HepG2 (cell line): ENCODE measurements at regions not wholly inside any gene's neighbourhood (a gene's known extent, or its start where the extent isn't known, plus 50 kb on each side); places are given as distances from the start of the nearest gene placed in this dataset.

ENCODE experiments used
- ATAC-seq: fragments of 200-7000 bp; cut with Tn5 transposase; 3 replicates; pipeline ENCODE4 v1.9.1; 2020; ENCODE audit warnings: mild to moderate bottlenecking, moderate library complexity
- BruUV-seq: library from RNA; stranded (reverse); fragments of 400-500 nt; replicated peaks from 2 replicates; lab custom pipeline; 2021; lab: Mats Ljungman, UMichigan
- CTCF ChIA-PET: fragments of 300-600 bp; formaldehyde crosslinking; extraction: SDS; loops from one replicate; lab custom pipeline; 2021; ENCODE audit warnings: low total read pairs, inconsistent platforms, low intra/inter-chr PET ratio; lab: Yijun Ruan, JAX
- POLR2A ChIA-PET: fragments of 350-600 bp; sonication (Branson Sonifier 250); formaldehyde crosslinking; loops from one replicate; lab custom pipeline; 2020; ENCODE audit warnings: antibody characterized with exemption, inconsistent platforms; lab: Yijun Ruan, JAX
- DNase-seq: peaks from one replicate; pipeline ENCODE4 v3.0.0-alpha.2; 2015; ENCODE audit warnings: low spot score
- FAIRE-seq: peaks from 3 replicates; lab custom pipeline; 2011; peaks lifted over from hg19 to GRCh38; lab: Jason Lieb, UNC
- H2AFZ ChIP-seq: one replicate; pipeline ENCODE4 v1.6.1; 2011; ENCODE audit warnings: low read length, inconsistent platforms
- H3K27ac ChIP-seq: fragments of 300-600 bp; 3 replicates; pipeline ENCODE4 v1.8.0; 2011; ENCODE audit warnings: mixed run types, mild to moderate bottlenecking, mixed read lengths, low read length, inconsistent platforms; ENCODE audit not compliant: insufficient read depth; ENCODE audit errors: extremely low read length
- H3K27me3 ChIP-seq, 2 experiments: fragments of 200-600 bp in 1 of 2; 2 replicates in 1 of 2; 3 replicates in 1 of 2; pipeline versions ENCODE4 v1.6.0 to v1.8.0; 2011; ENCODE audit warnings: low read length in 2 of 2, mild to moderate bottlenecking in 2 of 2, moderate library complexity in 2 of 2, inconsistent platforms in 1 of 2; ENCODE audit not compliant: insufficient read depth in 2 of 2, control insufficient read depth in 1 of 2
- H3K36me3 ChIP-seq, 2 experiments: fragments of 200-600 bp in 1 of 2; replicated peaks in 1 of 2; 2 replicates in 1 of 2; 3 replicates in 1 of 2; pipeline versions ENCODE4 v1.5.1 to v1.8.0; 2011; ENCODE audit warnings: low read length in 2 of 2, inconsistent platforms in 1 of 2; ENCODE audit not compliant: insufficient read depth in 2 of 2, control insufficient read depth in 1 of 2
- H3K4me1 ChIP-seq: 2 replicates; pipeline ENCODE4 v1.5.1; 2012; ENCODE audit warnings: low read length, inconsistent platforms; ENCODE audit not compliant: insufficient read depth
- H3K4me2 ChIP-seq: 2 replicates; pipeline ENCODE4 v1.6.0; 2011; ENCODE audit warnings: low read depth, low read length, inconsistent platforms
- H3K4me3 ChIP-seq, 3 experiments: fragments of 200-600 bp in 1 of 3; sonication (generic), shearing (Covaris generic) in 1 of 3; replicated peaks in 1 of 3; 2 replicates each; pipeline ENCODE4 v1.5.1; 2011 to 2016; ENCODE audit warnings: low read length in 3 of 3, inconsistent platforms in 2 of 3, low read depth in 2 of 3, mild to moderate bottlenecking in 2 of 3, control low read depth in 1 of 3, mixed read lengths in 1 of 3; ENCODE audit not compliant: insufficient read depth in 1 of 3
- H3K79me2 ChIP-seq: one replicate; pipeline ENCODE4 v1.6.1; 2011; ENCODE audit warnings: low read length, inconsistent platforms; ENCODE audit not compliant: insufficient read depth
- H3K9ac ChIP-seq: 2 replicates; pipeline ENCODE4 v1.6.0; 2011; ENCODE audit warnings: mild to moderate bottlenecking, low read depth, low read length, inconsistent platforms; ENCODE audit not compliant: insufficient read depth
- H3K9me3 ChIP-seq: 2 replicates; pipeline ENCODE4 v1.5.1; 2012; ENCODE audit warnings: mild to moderate bottlenecking, low read length
- H4K20me1 ChIP-seq: 2 replicates; pipeline ENCODE4 v1.6.0; 2011; ENCODE audit warnings: inconsistent platforms, mild to moderate bottlenecking, low read length, moderate library complexity; ENCODE audit not compliant: insufficient read depth
- ARID3A ChIP-seq: IDR thresholded peaks from 2 replicates; pipeline ENCODE4 v1.6.1; 2012; ENCODE audit warnings: low read depth, low read length, improper control_type of control experiment
- HIVEP1 ChIP-seq: sonication (generic); formaldehyde crosslinking; IDR thresholded peaks from 2 replicates; pipeline ENCODE4 v1.4.0; 2020; ENCODE audit warnings: mild to moderate bottlenecking, missing genetic modification reagents
- HMG20A ChIP-seq: IDR thresholded peaks from 2 replicates; pipeline ENCODE4 v1.6.1; 2016; ENCODE audit warnings: borderline replicate concordance
- NFE2L2 ChIP-seq: fragments of 150-350 bp; IDR thresholded peaks from 2 replicates; pipeline ENCODE4 v1.6.1; 2014; ENCODE audit warnings: low read length
- RAD51 ChIP-seq: fragments of 450-650 bp; IDR thresholded peaks from 2 replicates; pipeline ENCODE4 v1.6.1; 2016; ENCODE audit warnings: borderline replicate concordance
- RFXANK ChIP-seq: IDR thresholded peaks from 2 replicates; pipeline ENCODE4 v1.6.1; 2016
- SP140L ChIP-seq: sonication (generic); formaldehyde crosslinking; IDR thresholded peaks from 2 replicates; pipeline ENCODE4 v1.4.0; 2020; ENCODE audit warnings: missing genetic modification reagents, borderline replicate concordance
- ZNF101 ChIP-seq: sonication (generic); formaldehyde crosslinking; IDR thresholded peaks from 2 replicates; pipeline ENCODE4 v1.4.0; 2020; ENCODE audit warnings: mild to moderate bottlenecking, low read depth, missing genetic modification reagents, borderline replicate concordance
- ZNF33A ChIP-seq: sonication (generic); formaldehyde crosslinking; IDR thresholded peaks from 2 replicates; pipeline ENCODE4 v1.5.1; 2020; ENCODE audit warnings: missing genetic modification reagents, mild to moderate bottlenecking, moderate library complexity, borderline replicate concordance
- ZNF354B ChIP-seq: sonication (generic); formaldehyde crosslinking; IDR thresholded peaks from 2 replicates; pipeline ENCODE4 v1.8.0; 2022; ENCODE audit warnings: mild to moderate bottlenecking, missing genetic modification reagents
- ZNF691 ChIP-seq: sonication (generic); formaldehyde crosslinking; IDR thresholded peaks from 2 replicates; pipeline ENCODE4 v1.4.0; 2020; ENCODE audit warnings: missing genetic modification reagents, low read depth, mild to moderate bottlenecking, borderline replicate concordance
- WGBS: methylation state at CpG from one replicate; pipeline ENCODE4 v1.1.6; 2017; ENCODE audit warnings: low lambda C conversion rate; 5-methylcytosine and 5-hydroxymethylcytosine counted together
- in situ Hi-C: cut with HindIII; loops from 2 replicates; pipeline ENCODE4 v1.10.0; 2017; ENCODE audit warnings: low pct_unique_long_range_greater_than_20kb; ENCODE audit not compliant: extremely low pct_ligation_motif_present
- intact Hi-C: fragments of 100-400 bp; cut with micrococcal nuclease; formaldehyde crosslinking; loops from one replicate; pipeline ENCODE4 v1.10.0; 2022; ENCODE audit not compliant: unreplicated experiment

GRCh38 chr6:6857528-6857927 is 250.2 kb upstream of the RREB1 start (continued):
- TF ChIP-seq ZNF354B (CRISPR knock-in tag) (no peak), ZNF33A (CRISPR knock-in tag) (no peak), SP140L (CRISPR knock-in tag) (no peak), ZNF101 (CRISPR knock-in tag) (no peak), ZNF691 (CRISPR knock-in tag) (no peak), HMG20A (CRISPR knock-in tag) (no peak), RFXANK (CRISPR knock-in tag) (no peak)
- TF ChIP-seq, all 625 proteins: peak for 0

- in situ Hi-C loops (no loop called here), intact Hi-C loops (no loop called here)
- BruUV-seq: no TSS peak
- no peak for DNase-seq
- H3K9ac ChIP-seq: no peak overlapping the region
- no peaks in the 10 kb centered on the region for H4K20me1 ChIP-seq
- H3K4me3 ChIP-seq: no peak overlapping the region
- H3K27ac ChIP-seq: no peak overlapping the region
- 48% methylated on average over 12 of the region's 12 CpGs for WGBS
- H3K4me2 ChIP-seq: no peak overlapping the region
- CTCF ChIA-PET: no interaction called here
- no peak overlapping the region for H2AFZ ChIP-seq
- POLR2A ChIA-PET: no interaction called here
- peaks cover 2 to 11% of the 10 kb centered on the region in 2 experiments; a peak in 1 of 5 replicates for H3K27me3 ChIP-seq
- peaks cover 5% of the 10 kb centered on the region; the same call in 1 of the 2 replicates for H3K4me1 ChIP-seq
- H3K36me3 ChIP-seq: no peaks in the 10 kb centered on the region
- no peaks in the 10 kb centered on the region for H3K79me2 ChIP-seq
- TF ChIP-seq ARID3A: no peak
- TF ChIP-seq HIVEP1 (CRISPR knock-in tag): no peak
- TF ChIP-seq NFE2L2: 0 out of 2 replicates have a peak, but pooled peaks have one; percentile 21
- no peak for TF ChIP-seq RAD51
- no peak for FAIRE-seq
- H3K9me3 ChIP-seq: no peaks in the 10 kb centered on the region
- no peak for ATAC-seq
Observed at GRCh38 chr6:6858533-6858982, 249.2 kb upstream of the RREB1 start.
